ENCODE measurements at regions not wholly inside any gene's neighbourhood (a gene's known extent, or its start where the extent isn't known, plus 50 kb on each side); places are given as distances from the start of the nearest gene placed in this dataset.
A peak's percentile ranks its signal among the peaks of the same experiment; 100 is the strongest.
"Not testable (repeated sequence)": the region's sequence is repeated elsewhere in the genome, so short reads cannot be mapped to it uniquely, and the experiment has no call there.

DNA sequence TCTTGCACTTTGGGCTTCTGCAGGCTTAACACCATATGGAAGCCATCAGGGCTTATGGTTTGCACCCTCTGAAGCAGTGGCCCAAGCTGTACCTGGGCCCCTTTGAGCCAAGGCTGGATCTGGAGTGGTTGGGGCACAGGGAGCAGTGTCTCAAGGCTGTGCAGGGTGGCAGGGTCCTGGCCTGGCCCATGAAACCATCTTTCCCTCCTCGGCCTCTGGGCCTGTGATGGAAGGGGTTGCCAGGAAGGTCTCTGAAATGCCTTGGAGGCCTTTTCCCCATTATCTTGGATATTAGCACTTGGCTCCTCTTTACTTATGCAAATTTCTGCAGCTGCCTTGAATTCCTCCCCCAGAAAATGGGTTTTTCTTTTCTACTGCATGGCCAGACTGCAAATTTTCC is 134.7 kb upstream of the USP9X start:
- no peak for TF ChIP-seq CTCF (IDR thresholded peaks at IDR 0.05; ENCODE audit: low read depth, low read length)
- no peak overlapping the region for H3K4me3 ChIP-seq (ENCODE audit: low read depth, low read length)

GRCh38 chrX:40951407-40951806 is 133.8 kb upstream of the USP9X start:
- H3K4me3 ChIP-seq (ENCODE audit: low read depth, low read length) = not testable (repeated sequence)

DNA sequence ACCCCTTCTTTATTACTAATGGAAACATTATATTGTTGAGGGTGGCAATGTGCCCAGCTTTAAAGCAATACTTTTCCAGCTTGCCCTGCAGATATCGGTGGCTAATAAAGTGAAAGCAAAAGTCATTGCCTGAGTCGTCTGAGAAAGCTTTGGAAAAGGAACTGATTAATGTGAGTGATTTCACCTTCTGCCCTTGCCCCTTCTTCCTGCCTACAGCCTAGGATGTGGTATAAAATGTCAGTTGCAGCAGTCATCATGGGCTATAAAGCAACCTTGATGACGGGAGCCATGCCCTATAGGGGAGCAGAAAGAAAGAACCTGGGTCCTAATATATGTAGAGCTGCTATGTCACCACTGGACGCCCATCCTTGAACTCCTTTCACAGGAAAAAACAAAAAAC is 132.4 kb upstream of the USP9X start:
- no peak for TF ChIP-seq CTCF (IDR thresholded peaks at IDR 0.05; ENCODE audit: low read depth, low read length)
- H3K4me3 ChIP-seq (ENCODE audit: low read depth, low read length) = peak overlapping the region; percentile 38

GRCh38 chrX:40953369-40953768 is 131.9 kb upstream of the USP9X start:
- H3K4me3 ChIP-seq (ENCODE audit: low read depth, low read length) = no peak overlapping the region
- TF ChIP-seq CTCF (IDR thresholded peaks at IDR 0.05; ENCODE audit: low read depth, low read length) = no peak

GRCh38 chrX:40960041-40960440 is 125.2 kb upstream of the USP9X start:
- no peak overlapping the region for H3K4me3 ChIP-seq (ENCODE audit: low read depth, low read length)
- TF ChIP-seq CTCF (IDR thresholded peaks at IDR 0.05; ENCODE audit: low read depth, low read length) = no peak

DNA sequence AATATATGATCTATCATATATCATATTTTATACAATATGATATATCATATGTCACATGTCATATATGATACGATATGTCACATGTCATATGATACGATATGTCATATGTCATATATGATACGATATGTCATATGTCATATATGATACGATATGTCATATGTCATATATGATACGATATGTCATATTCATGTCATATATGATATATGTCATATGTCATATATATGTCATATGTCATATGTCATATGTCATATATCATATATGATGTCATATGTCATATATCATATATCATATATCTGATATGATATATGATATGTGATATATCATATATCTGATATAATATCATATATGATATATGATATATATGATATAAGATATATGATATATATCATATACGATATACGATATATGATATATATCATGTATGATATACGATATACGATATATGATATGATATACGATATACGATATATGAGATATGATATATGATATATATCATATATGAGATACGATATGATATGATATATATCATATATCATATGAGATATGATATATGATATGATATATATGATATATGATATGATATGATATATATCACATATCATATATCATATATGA is 122.3 kb upstream of the USP9X start:
- no peak for TF ChIP-seq CTCF (IDR thresholded peaks at IDR 0.05; ENCODE audit: low read depth, low read length)

DNA sequence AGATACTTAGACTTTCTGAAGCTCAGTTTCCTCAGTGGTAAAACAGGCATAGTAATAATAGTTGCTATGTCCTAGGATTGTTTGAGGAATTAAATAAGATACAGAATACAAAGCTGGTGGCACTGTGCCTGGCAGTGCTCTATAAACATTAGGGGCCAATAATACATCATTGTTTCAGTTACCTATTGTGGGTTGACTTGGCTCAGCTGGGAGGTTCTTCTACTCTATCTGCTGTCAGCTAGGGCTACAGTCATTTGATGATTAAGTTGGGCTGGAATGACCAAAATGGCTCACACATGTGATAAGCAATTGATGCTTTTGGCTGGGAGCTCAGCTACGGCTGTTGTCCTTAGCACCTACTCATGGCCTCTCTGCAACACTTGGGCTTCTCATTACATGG is 121.2 kb upstream of the USP9X start:
- TF ChIP-seq CTCF (IDR thresholded peaks at IDR 0.05; ENCODE audit: low read depth, low read length) = no peak
- no peak overlapping the region for H3K4me3 ChIP-seq (ENCODE audit: low read depth, low read length)

More for the DNA sequence above, 122.3 kb upstream of the USP9X start:
- no peak overlapping the region for H3K4me3 ChIP-seq (ENCODE audit: low read depth, low read length)

All from WI38 (cell line).